Right lobe of liver (tissue), 4 donors: ENCODE measurements at regions not wholly inside any gene's neighbourhood (a gene's known extent, or its start where the extent isn't known, plus 50 kb on each side); places are given as distances from the start of the nearest gene placed in this dataset.

Experiments used
- CTCF ChIP-seq, 4 donors: fragments of 200-600 bp in 3 of 4; fragments of 450-650 bp in 1 of 4; IDR thresholded peaks; one replicate each; pipeline versions ENCODE4 v1.5.1 to v1.8.0; 2016 to 2022; ENCODE audit warnings: antibody characterized with exemption in 4 of 4, mild to moderate bottlenecking in 2 of 4
- POLR2A ChIP-seq: fragments of 450-650 bp; IDR thresholded peaks from one replicate; pipeline ENCODE4 v1.6.1; 2017; ENCODE audit warnings: antibody characterized with exemption, mild to moderate bottlenecking
- donor health status: DM: no; HTN: no; CAD: no.
- donor health status: DM: no; HTN: no; CAD: no.
- donor health status: DM: no; HTN: yes; CAD: no.

GRCh38 chr3:96086018-96086417 lies 728.4 kb upstream of the EPHA6 start:
- TF ChIP-seq CTCF (IDR thresholded peaks at IDR 0.05) (no peak), POLR2A (no peak)
